Omental fat pad (tissue), 3 donors: ENCODE measurements at regions not wholly inside any gene's neighbourhood (a gene's known extent, or its start where the extent isn't known, plus 50 kb on each side); places are given as distances from the start of the nearest gene placed in this dataset.

ENCODE experiments used
- ATAC-seq: fragments of 150-250 bp; one replicate; pipeline ENCODE4 v1.9.1; 2016; ENCODE audit warnings: mild to moderate bottlenecking, moderate library complexity; ENCODE audit not compliant: low FRiP score
- DNase-seq: peaks from one replicate; pipeline ENCODE4 v3.0.0-alpha.2; 2019; ENCODE audit warnings: low spot score
- TF ChIP-seq, protein P1 (sequence below), 3 donors: fragments of 450-650 bp; IDR thresholded peaks; one replicate each; pipeline ENCODE4 v1.5.1; 2016 to 2017; ENCODE audit warnings: antibody characterized with exemption in 3 of 3, mild to moderate bottlenecking in 3 of 3, moderate library complexity in 2 of 3

DNA sequence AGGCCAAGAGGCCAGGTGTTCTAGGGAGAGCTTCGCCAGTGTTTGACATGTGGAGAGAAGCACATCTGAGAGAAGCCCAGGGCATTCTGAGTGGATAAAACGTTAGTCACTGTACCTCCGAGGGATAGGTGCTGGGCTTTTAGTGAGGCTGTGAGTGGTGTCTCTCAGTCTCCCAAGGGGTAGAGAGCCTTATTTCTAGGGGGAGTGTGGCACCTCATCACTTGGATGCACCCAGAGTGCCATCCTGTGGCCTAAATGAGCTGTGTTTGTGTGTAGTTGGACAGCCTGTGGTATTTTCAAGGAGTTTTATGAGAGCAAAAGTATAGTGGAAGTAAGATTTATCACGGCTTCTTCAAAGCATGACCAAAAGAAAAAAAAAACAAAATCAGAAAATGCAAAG is 1046.9 kb upstream of the WWC1 start:
- ATAC-seq (no peak), DNase-seq (no peak)
- TF ChIP-seq, protein P1, sequence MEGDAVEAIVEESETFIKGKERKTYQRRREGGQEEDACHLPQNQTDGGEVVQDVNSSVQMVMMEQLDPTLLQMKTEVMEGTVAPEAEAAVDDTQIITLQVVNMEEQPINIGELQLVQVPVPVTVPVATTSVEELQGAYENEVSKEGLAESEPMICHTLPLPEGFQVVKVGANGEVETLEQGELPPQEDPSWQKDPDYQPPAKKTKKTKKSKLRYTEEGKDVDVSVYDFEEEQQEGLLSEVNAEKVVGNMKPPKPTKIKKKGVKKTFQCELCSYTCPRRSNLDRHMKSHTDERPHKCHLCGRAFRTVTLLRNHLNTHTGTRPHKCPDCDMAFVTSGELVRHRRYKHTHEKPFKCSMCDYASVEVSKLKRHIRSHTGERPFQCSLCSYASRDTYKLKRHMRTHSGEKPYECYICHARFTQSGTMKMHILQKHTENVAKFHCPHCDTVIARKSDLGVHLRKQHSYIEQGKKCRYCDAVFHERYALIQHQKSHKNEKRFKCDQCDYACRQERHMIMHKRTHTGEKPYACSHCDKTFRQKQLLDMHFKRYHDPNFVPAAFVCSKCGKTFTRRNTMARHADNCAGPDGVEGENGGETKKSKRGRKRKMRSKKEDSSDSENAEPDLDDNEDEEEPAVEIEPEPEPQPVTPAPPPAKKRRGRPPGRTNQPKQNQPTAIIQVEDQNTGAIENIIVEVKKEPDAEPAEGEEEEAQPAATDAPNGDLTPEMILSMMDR (IDR thresholded peaks at IDR 0.05) = no peak

DNA sequence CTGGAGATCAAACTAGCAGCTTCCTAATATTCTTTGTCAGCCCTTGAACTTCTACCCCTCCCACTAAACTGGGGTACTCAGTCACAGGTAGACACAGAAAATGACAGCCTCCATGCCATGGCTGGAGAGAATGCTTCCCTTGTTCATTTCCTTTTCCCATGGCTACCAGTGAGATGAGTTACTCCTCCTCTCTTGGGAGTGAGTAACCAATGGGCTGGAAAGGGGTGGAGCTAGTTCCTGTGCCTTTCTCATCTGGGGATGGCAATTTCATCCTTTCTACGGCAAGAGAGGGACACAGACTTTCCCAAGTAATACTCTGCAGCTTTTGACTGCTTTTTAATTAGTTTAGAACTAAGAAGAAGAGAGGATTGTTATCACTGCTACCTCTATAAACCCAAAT is 1045.6 kb upstream of the WWC1 start:
- TF ChIP-seq, protein P1 (IDR thresholded peaks at IDR 0.05) = no peak
- no peak for ATAC-seq
- no peak for DNase-seq

DNA sequence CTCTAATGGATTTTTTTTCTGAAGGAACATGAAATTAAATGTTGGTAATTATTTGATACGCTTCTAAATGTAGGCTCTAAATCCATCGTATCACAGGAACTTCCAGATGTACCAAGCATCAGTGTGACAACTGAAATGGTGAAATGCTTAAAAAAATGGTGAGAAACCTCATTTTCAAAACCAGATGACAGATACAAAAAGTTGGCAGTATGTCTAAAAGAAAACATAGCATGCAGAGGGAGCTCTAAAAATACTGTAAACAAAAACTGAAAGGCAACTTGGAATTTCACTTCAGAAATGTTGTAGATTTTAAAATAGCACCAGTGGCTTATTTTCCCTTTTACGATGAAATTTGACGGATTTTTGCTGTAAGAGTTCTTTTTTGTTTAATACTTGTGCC is 1043.6 kb upstream of the WWC1 start:
- no peak for ATAC-seq
- DNase-seq = no peak
- TF ChIP-seq, protein P1 (IDR thresholded peaks at IDR 0.05) = no peak

DNA sequence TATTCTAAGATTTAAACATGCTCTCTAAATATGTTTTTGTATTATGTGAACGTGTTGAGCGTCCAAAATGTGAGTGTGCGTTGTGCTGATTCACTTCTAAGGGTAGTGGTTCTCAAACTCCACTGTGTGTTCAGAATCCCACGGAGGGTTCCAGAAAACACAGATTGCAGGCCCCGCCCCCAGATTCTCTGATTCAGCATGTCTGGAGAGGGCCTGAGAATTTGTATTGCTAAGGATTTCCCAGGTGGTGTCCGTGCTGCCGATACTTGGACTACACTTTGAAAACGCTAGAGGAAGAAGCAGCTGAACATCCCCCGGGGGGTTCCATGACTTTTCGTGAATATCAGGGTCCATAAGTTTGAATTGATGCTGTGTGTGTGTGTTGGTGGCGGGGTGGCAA is 1043.2 kb upstream of the WWC1 start:
- ATAC-seq = no peak
- DNase-seq = no peak
- TF ChIP-seq, protein P1 (IDR thresholded peaks at IDR 0.05) = no peak

DNA sequence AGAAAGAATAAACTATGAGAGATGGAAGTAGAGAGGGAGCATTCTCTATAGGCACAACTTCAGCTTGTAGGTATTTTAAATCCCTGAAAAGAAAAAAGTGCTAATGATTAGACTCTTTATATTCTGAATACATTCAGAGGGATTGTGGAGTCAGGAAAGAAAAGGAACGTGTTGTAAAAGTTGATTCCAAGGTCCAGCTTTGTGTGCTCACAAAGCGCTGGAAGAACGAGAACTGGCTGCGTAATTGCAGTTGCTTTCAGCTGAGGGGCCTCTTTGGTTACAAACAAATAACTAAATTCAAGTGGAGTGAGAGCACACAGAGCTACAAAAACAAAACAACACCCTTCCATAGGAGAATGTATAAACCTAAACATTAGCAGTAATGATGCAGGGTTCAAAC is 1040.4 kb upstream of the WWC1 start:
- ATAC-seq = no peak
- TF ChIP-seq, protein P1 (IDR thresholded peaks at IDR 0.05) = no peak
- no peak for DNase-seq

DNA sequence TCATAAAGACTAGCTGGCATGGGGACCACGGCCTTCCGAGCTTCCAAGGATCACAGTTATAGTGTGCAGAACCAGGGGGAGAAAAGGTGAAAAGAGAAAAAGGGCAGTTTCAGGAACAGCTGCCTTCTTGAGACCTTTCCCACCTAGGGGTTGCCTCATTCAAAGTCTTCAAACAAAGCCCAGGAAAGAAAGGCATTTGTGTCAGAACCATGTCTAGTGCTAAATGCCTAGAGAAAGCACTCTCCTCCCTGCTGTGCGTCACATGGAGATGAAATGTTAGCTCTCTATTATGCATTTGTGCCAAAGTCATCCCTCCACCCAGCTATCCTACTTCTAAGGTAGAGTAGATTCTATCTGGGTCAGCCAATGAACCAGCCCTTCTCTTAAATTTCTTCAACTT is 1037.3 kb upstream of the WWC1 start:
- no peak for DNase-seq
- TF ChIP-seq, protein P1 (IDR thresholded peaks at IDR 0.05) = no peak
- ATAC-seq = no peak

DNA sequence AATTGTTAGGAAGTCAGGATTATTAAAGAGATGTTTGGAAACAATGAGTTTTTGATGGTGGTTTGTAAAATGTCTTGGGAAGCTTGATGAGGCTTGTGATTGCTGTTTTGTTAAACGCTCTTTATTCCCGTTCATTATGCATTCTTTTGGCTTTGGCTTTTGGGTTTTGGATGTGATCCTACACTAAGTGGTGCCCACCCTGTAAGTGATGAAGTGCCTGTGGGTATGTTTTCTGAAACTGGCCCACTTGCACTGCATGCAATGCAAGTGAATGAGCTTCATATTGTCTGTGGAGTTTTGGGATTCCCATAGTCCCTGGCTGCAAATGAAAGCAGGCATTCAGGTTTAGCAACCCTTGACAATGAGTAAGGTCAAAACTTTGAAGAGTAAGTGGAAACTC is 1035.5 kb upstream of the WWC1 start:
- no peak for ATAC-seq
- DNase-seq = no peak
- TF ChIP-seq, protein P1 (IDR thresholded peaks at IDR 0.05) = no peak
